NCI-H2081 (cell line): ENCODE measurements at regions not wholly inside any gene's neighbourhood (a gene's known extent, or its start where the extent isn't known, plus 50 kb on each side); places are given as distances from the start of the nearest gene placed in this dataset.

ENCODE experiments used
- DNase-seq, 2 experiments: peaks; one replicate each; lab custom pipeline; 2025; lab: John Stamatoyannopoulos, UW

DNA sequence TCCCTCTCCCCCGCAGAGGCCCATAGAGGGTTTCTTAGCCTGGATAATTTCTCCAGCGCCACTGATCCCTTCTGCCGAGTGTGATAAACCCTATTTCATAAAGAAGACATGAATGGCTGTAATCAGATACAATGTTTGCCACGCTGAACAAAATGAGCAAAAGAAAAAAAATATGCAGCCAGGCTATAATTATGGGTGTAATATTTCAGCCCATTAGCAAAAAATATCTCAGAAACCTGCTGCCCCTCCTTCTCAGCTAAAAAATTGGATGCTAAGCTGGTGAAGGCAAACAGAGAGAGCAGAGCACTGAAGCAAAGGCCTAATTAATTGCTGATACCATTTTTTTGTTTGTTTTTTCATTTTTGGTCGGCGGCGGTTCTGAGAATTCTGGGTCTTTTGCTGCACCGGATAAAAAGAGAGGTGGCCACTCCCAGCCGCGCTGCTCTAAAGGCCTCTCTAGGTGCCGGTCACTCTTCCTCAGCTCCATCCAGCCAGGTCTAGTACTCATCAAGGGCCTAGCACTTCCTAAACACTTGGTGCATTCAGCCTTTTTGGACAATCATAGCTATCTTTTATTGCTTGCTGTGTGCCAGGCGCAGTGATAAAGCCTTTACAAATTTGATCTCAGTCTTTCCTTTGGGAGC, 128.7 kb upstream of the TLE3 start:
- DNase-seq, result peak; percentile 29 to 77

DNA sequence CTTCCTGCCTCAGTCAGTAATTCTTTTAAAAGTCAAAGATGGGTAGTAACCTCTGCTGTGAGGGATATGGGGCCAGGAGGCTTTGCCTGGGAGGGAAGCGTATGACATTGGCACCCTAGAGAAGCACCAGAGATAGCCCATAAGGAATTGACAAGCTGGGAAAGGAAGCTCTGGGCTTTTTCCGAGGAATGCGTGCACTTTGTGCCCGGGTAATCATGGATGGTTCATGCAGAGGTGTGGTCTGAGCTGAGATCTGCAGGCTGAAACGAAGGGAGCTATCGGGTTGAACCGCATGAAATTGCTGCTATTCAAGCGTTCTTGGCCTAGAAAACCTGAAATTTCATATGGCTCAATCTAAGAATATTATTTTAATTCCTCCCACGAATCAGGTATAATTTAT, 127.7 kb upstream of the TLE3 start:
- DNase-seq, result no peak

- no peak for DNase-seq
Observed at GRCh38 chr15:70222606-70223005, 124.9 kb upstream of the TLE3 start.

- no peak for DNase-seq
Observed at GRCh38 chr15:70220490-70221096, 122.9 kb upstream of the TLE3 start.

DNA sequence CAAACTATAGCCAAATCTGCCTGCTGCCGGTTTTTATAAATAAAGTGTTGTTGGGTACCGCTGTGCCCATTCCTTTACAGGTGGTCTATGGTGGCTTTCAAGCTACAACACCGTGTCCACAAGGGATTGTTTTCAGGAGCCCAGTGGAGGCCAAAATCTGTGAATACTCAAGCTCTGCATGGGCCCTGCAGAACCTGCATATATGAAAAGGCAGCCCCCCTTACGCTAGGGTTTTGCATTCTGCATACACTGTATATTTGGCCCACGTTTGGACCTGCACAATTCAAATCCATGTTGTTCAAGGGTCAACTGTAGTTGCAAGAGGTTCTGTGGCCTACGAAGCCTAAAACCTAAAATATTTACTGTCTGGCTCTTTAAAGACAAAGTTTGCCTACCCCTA, 122.2 kb upstream of the TLE3 start:
- DNase-seq, result no peak

DNA sequence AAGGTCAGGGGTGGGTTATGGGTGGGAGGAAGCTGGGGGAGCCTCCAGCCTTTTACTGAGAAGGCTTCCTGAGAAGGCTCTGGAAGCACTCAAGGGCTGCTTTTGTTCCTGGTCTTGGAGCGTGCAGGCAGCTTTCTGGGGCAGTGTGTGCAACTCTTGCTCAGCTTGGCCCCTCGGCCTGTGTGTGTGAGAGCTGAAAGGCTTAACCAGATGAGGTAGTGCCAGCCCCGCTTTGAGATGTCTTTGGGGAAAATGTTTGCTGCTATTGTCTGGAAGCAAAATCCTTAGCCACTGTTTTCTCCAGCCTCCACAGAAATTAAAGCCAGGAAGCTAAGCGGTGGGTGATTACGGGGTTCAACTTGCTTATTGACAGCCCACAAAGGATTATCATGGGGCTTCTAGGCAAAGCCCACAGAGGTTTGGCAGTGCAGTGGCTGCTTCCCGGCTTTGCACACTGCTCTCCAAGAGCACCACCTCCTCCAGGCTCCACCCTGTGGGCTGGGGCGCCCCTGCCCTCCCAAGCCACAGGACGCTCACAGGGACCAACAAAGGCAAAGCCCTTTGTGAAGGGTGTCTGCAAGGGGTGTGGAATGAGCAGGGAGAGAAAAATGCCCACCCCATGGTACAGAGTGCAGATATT, 121.7 kb upstream of the TLE3 start:
- no peak for DNase-seq

- DNase-seq, result no peak
Observed at GRCh38 chr15:70217226-70218160, 119.8 kb upstream of the TLE3 start.

- no peak for DNase-seq
Observed at GRCh38 chr15:70215951-70216350, 118.2 kb upstream of the TLE3 start.

DNA sequence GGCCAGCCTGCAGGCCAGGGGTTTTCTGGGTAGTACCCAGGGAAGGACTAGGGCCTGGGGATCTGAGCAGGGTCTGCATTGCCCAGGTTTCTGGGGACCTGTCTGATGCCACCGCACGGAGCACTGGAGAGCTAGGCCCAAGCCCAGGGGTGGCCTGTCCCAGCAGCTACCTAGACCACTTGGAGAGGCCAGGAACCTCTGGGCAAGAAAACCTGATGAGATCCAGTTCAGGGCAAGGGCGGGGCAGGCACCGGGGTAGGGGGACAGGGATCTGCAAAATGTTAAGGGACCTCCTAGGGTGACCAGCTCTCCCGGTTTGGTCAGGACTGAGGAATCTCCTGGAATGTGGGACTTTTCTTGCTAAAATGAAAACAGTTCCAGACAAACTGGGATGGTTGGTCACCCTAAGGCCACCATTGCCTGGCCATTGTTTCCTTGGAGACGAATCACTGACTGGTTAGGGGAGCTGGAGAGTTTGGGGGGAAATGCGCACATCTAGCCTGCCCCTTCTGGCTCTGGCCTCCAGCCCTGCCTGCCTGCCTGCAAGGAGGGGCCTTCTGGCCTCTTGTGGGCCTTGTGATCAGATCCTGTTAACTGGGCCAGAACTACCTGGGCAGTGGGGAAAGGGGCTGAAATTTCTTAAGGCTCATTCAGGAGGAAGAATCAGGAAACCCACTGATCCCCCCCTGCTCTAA, 117.4 kb upstream of the TLE3 start:
- DNase-seq, result no peak

- DNase-seq, result no peak
Observed at GRCh38 chr15:70214276-70214675, 116.6 kb upstream of the TLE3 start.

DNA sequence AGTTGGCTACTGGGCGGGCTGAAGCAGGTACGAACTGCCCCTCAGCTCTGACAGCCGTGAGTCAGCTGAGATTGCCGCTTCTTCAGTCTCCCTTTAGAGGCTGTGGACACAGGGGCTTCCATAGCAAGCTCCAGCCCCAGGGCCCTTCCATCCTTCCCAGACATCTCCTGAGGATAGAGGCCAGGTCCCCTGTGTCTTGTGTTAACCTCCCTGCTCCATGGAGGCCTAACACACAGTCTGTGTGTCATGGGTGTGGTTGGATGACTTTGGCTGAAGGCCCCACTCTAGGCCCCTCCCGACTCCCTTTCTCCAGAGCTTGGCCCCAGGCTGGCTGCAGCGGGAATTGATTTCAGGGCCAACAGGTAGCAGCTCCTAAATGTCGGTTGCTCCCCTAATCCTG, 116.1 kb upstream of the TLE3 start:
- DNase-seq, result no peak

GRCh38 chr15:70212963-70213315, 115.2 kb upstream of the TLE3 start:
- no peak for DNase-seq

DNA sequence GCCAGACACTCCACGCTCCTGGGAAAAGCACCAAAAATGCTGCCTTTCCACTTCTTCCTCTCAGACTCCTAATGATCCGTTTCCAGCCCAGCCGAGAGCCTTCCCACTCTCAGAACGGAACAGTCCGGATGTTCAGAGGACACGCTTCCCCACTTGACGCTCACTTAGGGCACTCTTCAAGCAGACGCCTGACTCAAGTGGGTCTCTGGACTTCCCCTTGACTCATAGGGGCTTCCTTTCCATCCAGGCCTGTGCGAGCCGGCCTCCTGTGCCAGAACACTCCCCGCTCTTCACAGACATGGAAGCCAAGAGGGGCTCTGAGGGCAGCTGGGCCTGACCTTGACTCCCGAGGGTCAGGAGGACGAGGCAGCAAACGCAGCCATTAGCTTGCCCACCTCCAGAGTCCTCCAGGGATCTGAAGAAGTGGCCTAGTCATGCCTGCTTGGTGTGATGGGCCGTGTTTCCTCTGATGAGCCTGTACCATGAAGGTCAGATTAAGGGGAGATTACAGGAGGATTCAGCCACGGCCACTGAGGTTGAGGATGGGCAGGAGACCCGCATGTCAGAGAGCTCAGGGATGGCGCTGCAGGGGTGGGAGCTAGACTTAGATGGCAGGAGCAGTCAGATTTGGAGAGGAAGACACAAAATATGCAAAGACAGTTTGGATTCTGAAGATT, 114.7 kb upstream of the TLE3 start:
- no peak for DNase-seq

GRCh38 chr15:70210528-70210927, 112.8 kb upstream of the TLE3 start:
- no peak for DNase-seq

GRCh38 chr15:70210076-70210475, 112.4 kb upstream of the TLE3 start:
- DNase-seq, result no peak

- DNase-seq, result no peak
Observed at GRCh38 chr15:70209499-70209898, 111.8 kb upstream of the TLE3 start.

GRCh38 chr15:70208332-70208731, 110.6 kb upstream of the TLE3 start:
- DNase-seq, result no peak

DNA sequence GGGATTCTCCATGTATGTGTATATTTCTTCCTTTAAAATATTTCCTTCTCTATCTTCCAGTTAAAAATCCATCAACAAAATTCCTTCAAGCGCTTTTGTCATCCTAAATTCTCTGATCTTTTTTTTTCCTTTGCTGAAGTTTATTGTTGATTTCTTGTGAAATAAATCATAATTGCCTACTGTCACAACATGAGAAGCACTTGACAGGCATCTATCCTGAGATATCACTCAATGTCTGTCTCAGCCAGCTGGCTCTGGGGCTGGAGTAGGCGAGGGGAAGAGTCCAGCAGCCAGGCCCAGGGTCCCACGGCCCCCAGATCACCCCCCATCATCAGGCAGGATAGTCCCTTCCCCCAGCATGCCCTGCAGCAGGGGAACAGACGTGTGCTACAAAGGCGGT, 109.0 kb upstream of the TLE3 start:
- no peak for DNase-seq

DNA sequence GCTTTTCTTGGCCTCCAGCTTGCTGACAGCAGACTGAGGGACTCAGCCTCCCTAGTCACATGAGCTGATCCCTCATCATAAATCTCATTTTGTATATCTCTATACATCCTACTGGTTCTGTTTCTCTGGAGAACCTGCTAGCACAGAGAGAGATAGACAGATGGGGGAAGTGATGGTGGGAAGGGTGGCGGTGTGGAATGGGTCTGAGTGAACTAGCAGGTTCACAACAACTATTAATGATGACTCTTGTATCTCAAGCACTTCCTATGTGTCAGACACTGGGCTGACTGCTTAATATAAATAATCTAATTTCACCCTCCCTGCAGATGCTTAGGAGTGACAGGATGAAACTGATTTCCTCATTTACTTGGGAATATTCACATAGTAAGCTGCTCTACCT, 106.9 kb upstream of the TLE3 start:
- DNase-seq, result no peak

DNA sequence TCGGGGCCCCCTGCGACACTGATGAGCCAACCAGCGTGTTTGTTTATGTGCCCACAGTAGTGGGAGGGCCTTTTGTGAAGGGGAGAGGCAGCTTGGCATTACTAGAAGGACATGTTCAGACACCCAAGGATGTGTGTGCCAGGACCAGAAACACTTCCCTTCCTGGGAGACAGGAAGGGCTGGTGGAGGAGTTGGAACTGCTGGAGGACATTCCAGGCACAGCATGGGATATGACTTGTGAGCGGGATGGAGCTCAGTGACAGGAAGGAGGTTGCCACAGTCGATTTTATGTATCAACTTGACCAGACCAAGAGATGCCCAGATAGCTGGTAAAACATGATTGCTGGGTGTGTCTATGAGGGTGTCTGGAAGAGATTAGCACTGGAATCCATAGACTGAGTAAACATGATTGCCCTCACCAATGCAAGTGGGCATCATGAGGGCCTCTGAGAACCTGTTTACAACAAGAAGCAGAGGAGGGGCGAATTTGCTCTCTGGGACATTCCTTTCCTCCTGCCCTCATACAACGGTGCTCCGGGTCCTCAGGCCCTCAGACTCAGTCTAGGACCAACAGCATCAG, 106.4 kb upstream of the TLE3 start:
- DNase-seq, result no peak

DNA sequence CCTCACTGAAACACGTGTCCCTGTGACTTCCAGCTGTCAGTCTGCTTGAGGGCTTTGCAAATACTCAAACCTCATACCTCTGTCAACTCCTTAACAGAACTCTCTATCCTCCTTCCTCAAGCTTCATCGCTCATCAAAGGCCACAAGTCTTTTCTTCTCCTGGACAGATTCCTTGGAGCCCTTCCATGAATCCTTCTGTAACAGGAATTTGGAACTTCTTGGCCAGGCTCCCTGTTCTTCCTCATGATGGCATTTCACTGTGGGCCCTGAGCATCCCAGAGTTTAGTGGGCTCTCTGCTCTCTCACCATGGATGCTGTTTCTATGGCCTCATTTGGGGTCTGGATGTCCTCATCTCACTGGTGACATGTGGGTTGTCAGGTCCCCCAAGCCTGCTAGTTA, 105.0 kb upstream of the TLE3 start:
- no peak for DNase-seq
